Heart right ventricle (tissue), 16 donors: ENCODE measurements at regions not wholly inside any gene's neighbourhood (a gene's known extent, or its start where the extent isn't known, plus 50 kb on each side); places are given as distances from the start of the nearest gene placed in this dataset.

ENCODE experiments used
- ATAC-seq, 8 donors: fragments of 200-7000 bp; cut with Tn5 transposase; one replicate each; pipeline ENCODE4 v1.9.1; 2020; ENCODE audit warnings: mild to moderate bottlenecking in 8 of 8, moderate library complexity in 8 of 8, moderate number of reproducible peaks in 1 of 8
- DNase-seq, 2 donors: peaks; one replicate each; pipeline ENCODE4 v3.0.0-alpha.2; 2020
- H3K27ac ChIP-seq, 10 donors: fragments of 200-600 bp; sonication (generic) in 2 of 10; one replicate each; pipeline versions ENCODE4 v1.5.0 to v1.8.0; 2020 to 2022; ENCODE audit warnings: mild to moderate bottlenecking in 3 of 10
- H3K27me3 ChIP-seq, 7 donors: fragments of 200-600 bp; one replicate each; pipeline ENCODE4 v1.8.0; 2021 to 2022; ENCODE audit warnings: mild to moderate bottlenecking in 2 of 7
- H3K36me3 ChIP-seq, 9 donors: fragments of 200-600 bp; sonication (generic) in 1 of 9; one replicate each; pipeline versions ENCODE4 v1.5.0 to v1.8.0; 2020 to 2022; ENCODE audit warnings: mild to moderate bottlenecking in 2 of 9
- H3K4me1 ChIP-seq, 9 donors: fragments of 200-600 bp; sonication (generic) in 1 of 9; one replicate each; pipeline versions ENCODE4 v1.5.0 to v1.8.0; 2020 to 2022; ENCODE audit warnings: mild to moderate bottlenecking in 4 of 9
- H3K4me3 ChIP-seq, 10 donors: fragments of 200-600 bp; sonication (generic) in 2 of 10; one replicate each; pipeline versions ENCODE4 v1.5.0 to v1.8.0; 2020 to 2022; ENCODE audit warnings: mild to moderate bottlenecking in 7 of 10, moderate library complexity in 2 of 10
- H3K9me3 ChIP-seq, 11 donors: fragments of 200-600 bp in 10 of 11; sonication (generic) in 2 of 11; one replicate each; pipeline versions ENCODE4 v1.5.0 to v1.8.0; 2013 to 2022; ENCODE audit warnings: mild to moderate bottlenecking in 2 of 11, control low read depth in 1 of 11, moderate library complexity in 1 of 11
- WGBS, 2 donors: extraction: QIAGEN DNeasy Blood & Tissue Kit; methylation state at CpG; one replicate each; pipeline ENCODE4 v1.1.7; 2013; ENCODE audit warnings: inconsistent platforms in 1 of 2; 5-methylcytosine and 5-hydroxymethylcytosine counted together
- intact Hi-C, 10 donors: fragments of 100-400 bp; cut with DNase I; formaldehyde crosslinking; loops; one replicate each; pipeline versions ENCODE4 v1.11.1 to v1.14.2; 2022
- TF ChIP-seq, protein P1 (sequence below), 9 donors: fragments of 200-600 bp; sonication (generic) in 2 of 9; IDR thresholded peaks; one replicate each; pipeline versions ENCODE4 v1.5.0 to v1.8.0; 2021 to 2022; ENCODE audit warnings: antibody characterized with exemption in 9 of 9, mild to moderate bottlenecking in 5 of 9, moderate library complexity in 1 of 9
- donor health status: Arrhythmogenic right ventricular cardiomyopathy.
- donor health status: ischemic (EF 13 %, LVEDD 7.1; RV severe dilation, severe dysfunction).
- donor health status: healthy with polysubstance abuse.
- donor health status: DM: no; HTN: yes; CAD: no.
- donor health status: DM: no; HTN: no; CAD: no.
- donor health status: ischemic (EF 25% LVEDD 6.9; RV normal size, moderate dysfunction).
- donor health status: ischemic (EF 25% LVEDD 5.7; RV mildly dilated, moderate dysfunction).
- donor health status: healthy.
- donor health status: DM: yes; HTN: yes; CAD: no.
- donor health status: Ischemic cardiomyopathy.
- donor health status: ischemic (EF 35%, LVEDD 5.7; RV mildly dilated, moderate dysfunction).
- donor health status: nonischemic (EF 11% LVEDD 7.7; RV severe dilation, severe dysfunction).
- donor health status: DM: yes; HTN: yes; CAD: no.
- donor health status: PGD.
- donor health status: ischemic (EF 29% LVEDD 5.4; RV normal size, mild dysfunction).
- donor health status: nonischemic (EF 23%, LVEDD 6.1; RV moderate dilation, normal function).

DNA sequence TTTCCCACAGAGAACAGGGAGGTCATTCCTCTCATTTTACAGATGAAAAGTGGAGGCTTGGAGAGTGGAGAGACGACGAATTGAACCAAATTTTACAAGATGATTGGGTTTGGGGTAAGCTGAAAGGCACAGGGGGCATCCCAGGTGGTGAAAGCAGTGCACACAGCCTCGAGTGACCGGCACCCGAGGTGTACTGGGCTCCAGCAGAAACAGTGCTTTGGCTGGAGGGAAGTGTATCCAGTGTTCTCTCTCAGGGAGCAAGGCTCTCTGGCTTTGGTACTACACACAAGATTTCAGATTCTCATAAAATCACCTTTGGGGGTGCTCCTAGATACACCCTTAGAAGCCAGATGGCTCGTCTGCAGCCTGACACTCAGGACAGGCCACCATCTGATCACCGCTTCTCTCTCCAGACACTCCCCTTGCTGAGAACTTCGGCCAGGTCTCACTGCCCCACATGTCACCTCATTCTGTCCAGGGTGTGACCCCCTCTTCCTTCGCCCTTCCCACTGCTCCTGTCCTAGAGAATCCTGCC is 339.6 kb downstream of the CYRIA start:
- TF ChIP-seq, protein P1, sequence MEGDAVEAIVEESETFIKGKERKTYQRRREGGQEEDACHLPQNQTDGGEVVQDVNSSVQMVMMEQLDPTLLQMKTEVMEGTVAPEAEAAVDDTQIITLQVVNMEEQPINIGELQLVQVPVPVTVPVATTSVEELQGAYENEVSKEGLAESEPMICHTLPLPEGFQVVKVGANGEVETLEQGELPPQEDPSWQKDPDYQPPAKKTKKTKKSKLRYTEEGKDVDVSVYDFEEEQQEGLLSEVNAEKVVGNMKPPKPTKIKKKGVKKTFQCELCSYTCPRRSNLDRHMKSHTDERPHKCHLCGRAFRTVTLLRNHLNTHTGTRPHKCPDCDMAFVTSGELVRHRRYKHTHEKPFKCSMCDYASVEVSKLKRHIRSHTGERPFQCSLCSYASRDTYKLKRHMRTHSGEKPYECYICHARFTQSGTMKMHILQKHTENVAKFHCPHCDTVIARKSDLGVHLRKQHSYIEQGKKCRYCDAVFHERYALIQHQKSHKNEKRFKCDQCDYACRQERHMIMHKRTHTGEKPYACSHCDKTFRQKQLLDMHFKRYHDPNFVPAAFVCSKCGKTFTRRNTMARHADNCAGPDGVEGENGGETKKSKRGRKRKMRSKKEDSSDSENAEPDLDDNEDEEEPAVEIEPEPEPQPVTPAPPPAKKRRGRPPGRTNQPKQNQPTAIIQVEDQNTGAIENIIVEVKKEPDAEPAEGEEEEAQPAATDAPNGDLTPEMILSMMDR (IDR thresholded peaks at IDR 0.05): no peak
- Histone ChIP-seq H3K9me3 (no peaks in the 10 kb centered on the region), H3K36me3 (no peaks in the 10 kb centered on the region), H3K27ac (no peak overlapping the region), H3K27me3 (no peaks in the 10 kb centered on the region), H3K4me1 (peaks cover 0 to 10% (median 0%) of the 10 kb centered on the region in 9 donors), H3K4me3 (no peak overlapping the region)
- no peak for ATAC-seq
- intact Hi-C loops: no loop called here
- no peak for DNase-seq
- 91 to 93% methylated on average over 9 of the region's 9 CpGs for WGBS, 2 donors

DNA sequence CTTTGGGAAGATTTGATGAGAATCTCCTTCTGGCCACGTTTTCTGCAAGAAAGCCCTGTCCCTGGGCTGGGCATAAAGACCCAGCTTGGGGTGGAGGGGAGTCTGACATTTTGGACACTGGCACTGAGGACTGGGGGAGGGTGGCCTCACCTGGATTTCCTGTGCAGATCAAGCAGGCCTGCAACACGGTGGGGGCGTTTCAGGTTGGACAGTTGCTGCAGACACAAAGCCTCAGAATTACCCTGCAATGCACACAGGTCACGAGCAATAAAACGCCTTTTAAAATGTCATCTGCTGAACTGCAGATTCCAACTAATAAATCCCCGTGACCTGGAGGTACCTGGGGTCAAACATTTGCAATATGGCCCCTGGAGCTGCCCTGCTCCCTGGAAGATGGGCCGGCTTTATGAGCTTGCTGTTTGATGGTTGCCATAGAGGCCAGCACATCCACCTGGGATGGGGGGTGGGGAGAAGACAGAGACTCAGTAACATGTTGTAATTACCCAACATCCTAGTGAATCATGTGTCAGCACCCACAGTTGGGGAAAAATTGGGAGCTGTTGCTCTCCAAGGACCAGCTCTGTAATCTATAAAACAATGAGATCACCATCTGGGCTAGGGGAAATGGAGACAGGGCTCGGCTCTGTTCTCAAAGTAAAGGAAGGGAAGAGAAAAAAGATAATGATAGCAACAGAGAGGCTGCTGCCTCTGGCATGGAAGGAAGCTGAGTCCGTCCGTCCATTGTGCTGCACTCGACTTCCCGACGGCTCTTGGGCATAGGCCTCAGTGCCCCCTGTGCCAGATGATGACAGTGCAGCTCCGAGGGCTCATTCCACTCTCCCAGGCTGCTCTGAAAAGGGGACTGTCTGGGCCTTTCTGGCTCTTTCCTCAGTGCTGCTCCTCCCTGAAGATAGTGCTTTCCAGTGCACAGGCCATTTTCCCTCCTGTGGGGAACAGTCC is 340.3 kb downstream of the CYRIA start:
- no peaks in the 10 kb centered on the region for H3K9me3 ChIP-seq
- TF ChIP-seq, protein P1 (IDR thresholded peaks at IDR 0.05): no peak
- H3K4me1 ChIP-seq: peaks cover 0 to 3% (median 0%) of the 10 kb centered on the region in 9 donors
- DNase-seq (no peak), ATAC-seq (no peak)
- H3K27ac ChIP-seq: no peak overlapping the region
- 69 to 73% methylated on average over 14 of the region's 14 CpGs for WGBS, 2 donors
- no peaks in the 10 kb centered on the region for H3K36me3 ChIP-seq
- no peaks in the 10 kb centered on the region for H3K27me3 ChIP-seq
- intact Hi-C loops: no loop called here
- no peak overlapping the region for H3K4me3 ChIP-seq

DNA sequence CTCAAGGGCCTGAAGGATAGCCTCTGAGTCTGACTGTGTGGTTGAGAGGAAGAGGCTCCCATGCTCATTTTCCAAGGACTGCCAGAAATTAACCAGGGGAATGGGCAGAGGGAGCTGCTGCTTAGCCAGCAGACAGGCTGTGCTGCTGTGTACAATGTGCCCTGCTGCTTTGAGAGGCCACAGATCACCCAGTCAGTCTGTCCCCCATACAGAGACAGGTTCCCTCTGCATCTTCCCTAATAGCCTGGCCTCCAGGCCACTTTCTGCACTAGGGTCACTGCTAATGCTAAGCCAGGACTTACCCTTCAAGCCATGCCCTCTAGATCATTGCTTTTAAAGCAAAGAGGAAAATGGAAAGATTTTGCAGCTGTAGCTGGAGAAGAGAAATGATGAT is 341.1 kb downstream of the CYRIA start:
- no peak for ATAC-seq
- Histone ChIP-seq H3K9me3 (no peaks in the 10 kb centered on the region), H3K4me3 (no peak overlapping the region), H3K27me3 (no peaks in the 10 kb centered on the region), H3K4me1 (no peaks in the 10 kb centered on the region), H3K27ac (no peak overlapping the region), H3K36me3 (no peaks in the 10 kb centered on the region)
- no peak for DNase-seq
- intact Hi-C loops: no loop called here
- TF ChIP-seq, protein P1 (IDR thresholded peaks at IDR 0.05): no peak

DNA sequence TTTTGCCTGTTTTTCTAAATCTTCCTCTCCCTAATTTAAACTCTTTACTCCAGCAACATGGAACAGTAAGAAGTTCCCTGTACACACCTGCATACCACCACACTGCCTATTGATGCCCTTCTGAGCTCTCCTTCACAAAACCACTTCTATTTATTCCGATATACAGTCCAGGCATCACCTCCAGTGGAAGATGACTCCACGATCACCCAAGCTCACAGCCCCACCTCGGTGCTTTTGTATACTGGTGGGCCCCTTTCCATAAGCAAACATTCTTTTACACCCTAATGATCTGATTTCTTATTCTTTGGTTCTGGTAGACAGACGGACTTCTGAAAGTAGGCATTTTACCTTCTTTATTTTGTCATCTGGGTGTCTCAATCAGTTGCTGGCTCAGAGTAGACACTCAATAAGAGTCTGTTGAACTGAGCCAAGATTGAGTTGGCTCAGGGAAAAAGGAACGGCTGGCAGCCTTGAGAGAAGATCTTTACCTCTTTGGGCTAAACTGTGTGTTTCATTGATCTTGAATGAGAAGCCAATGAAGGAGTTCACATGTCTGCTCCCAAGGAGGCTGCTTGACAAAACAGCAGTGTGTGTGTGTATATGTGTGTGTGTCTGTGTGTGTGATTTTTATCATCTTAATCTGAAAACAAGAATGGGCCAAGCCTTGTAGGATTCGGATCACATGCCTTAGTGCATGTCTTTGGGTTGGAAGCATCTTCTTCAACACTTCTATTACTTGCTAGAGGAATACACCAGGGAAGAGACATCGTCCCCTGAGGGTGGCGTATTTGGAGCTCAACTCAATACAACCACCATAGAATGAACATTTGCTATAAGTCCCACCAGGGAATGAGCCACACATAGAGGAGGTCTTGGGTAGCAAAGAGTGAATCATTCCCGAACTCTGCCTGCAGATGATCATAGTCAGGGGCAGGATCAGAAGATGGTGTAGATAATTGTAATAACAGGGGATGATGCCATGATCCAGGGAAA is 341.8 kb downstream of the CYRIA start:
- no peak overlapping the region for H3K4me3 ChIP-seq
- ATAC-seq (no peak), DNase-seq (no peak)
- no peaks in the 10 kb centered on the region for H3K36me3 ChIP-seq
- H3K9me3 ChIP-seq: no peaks in the 10 kb centered on the region
- intact Hi-C loops: no loop called here
- WGBS, 2 donors: 91 to 93% methylated on average over 9 of the region's 9 CpGs
- H3K4me1 ChIP-seq: no peaks in the 10 kb centered on the region
- TF ChIP-seq, protein P1 (IDR thresholded peaks at IDR 0.05): no peak
- H3K27me3 ChIP-seq: no peaks in the 10 kb centered on the region
- H3K27ac ChIP-seq: no peak overlapping the region
